VCaP (cell line): ENCODE measurements at regions not wholly inside any gene's neighbourhood (a gene's known extent, or its start where the extent isn't known, plus 50 kb on each side); places are given as distances from the start of the nearest gene placed in this dataset.

Experiments
- H3K27ac ChIP-seq: fragments of 450-650 bp; 2 replicates; pipeline ENCODE4 v1.5.1; 2017
- CTCF ChIP-seq: fragments of 450-650 bp; conservative IDR thresholded peaks from 2 replicates; pipeline ENCODE4 v1.5.1; 2017; ENCODE audit warnings: mild to moderate bottlenecking, moderate library complexity

- H3K27ac ChIP-seq: no peak overlapping the region
- no peak for TF ChIP-seq CTCF
Measured at GRCh38 chr18:45290364-45290763, 324.9 kb upstream of the SLC14A2 start.

- TF ChIP-seq CTCF: no peak
- no peak overlapping the region for H3K27ac ChIP-seq
Measured at GRCh38 chr18:45291621-45292615, 323.4 kb upstream of the SLC14A2 start.

GRCh38 chr18:45295388-45295787 is 319.9 kb upstream of the SLC14A2 start:
- no peak for TF ChIP-seq CTCF

GRCh38 chr18:45298986-45299385 is 316.3 kb upstream of the SLC14A2 start:
- no peak for TF ChIP-seq CTCF
- H3K27ac ChIP-seq: no peak overlapping the region

More at GRCh38 chr18:45295388-45295787, 319.9 kb upstream of the SLC14A2 start:
- H3K27ac ChIP-seq: no peak overlapping the region

- H3K27ac ChIP-seq: no peak overlapping the region
- no peak for TF ChIP-seq CTCF
Measured at GRCh38 chr18:45303026-45303425, 312.2 kb upstream of the SLC14A2 start.

GRCh38 chr18:45304558-45304957 is 310.7 kb upstream of the SLC14A2 start:
- TF ChIP-seq CTCF: no peak
- no peak overlapping the region for H3K27ac ChIP-seq

GRCh38 chr18:45312555-45313126 is 302.6 kb upstream of the SLC14A2 start:
- no peak for TF ChIP-seq CTCF
- H3K27ac ChIP-seq: no peak overlapping the region
